Keratinocyte (primary cell): ENCODE measurements at regions not wholly inside any gene's neighbourhood (a gene's known extent, or its start where the extent isn't known, plus 50 kb on each side); places are given as distances from the start of the nearest gene placed in this dataset.

Experiments used
- DNase-seq: peaks from one replicate; pipeline ENCODE4 v3.0.0-alpha.2; 2011; ENCODE audit warnings: low read depth, missing footprints, low spot score
- FAIRE-seq: peaks from 2 replicates; lab custom pipeline; 2011; peaks lifted over from hg19 to GRCh38; lab: Jason Lieb, UNC
- H2AFZ ChIP-seq: 2 replicates; pipeline ENCODE4 v1.6.0; 2012; ENCODE audit warnings: low read length, control low read depth, inconsistent platforms; ENCODE audit not compliant: control insufficient read depth
- H3K27ac ChIP-seq: 2 replicates; pipeline ENCODE4 v1.5.1; 2011; ENCODE audit warnings: low read length; ENCODE audit not compliant: control insufficient read depth, insufficient read depth
- H3K27me3 ChIP-seq: 3 replicates; pipeline ENCODE4 v1.6.0; 2011; ENCODE audit warnings: low read length; ENCODE audit not compliant: control insufficient read depth, insufficient read depth; ENCODE audit errors: extremely low read depth
- H3K36me3 ChIP-seq, 2 experiments: 2 replicates in 1 of 2; 3 replicates in 1 of 2; pipeline ENCODE4 v1.5.1; 2011; ENCODE audit warnings: low read length in 2 of 2, mild to moderate bottlenecking in 1 of 2; ENCODE audit not compliant: control insufficient read depth in 2 of 2, insufficient read depth in 2 of 2; ENCODE audit errors: extremely low read depth in 1 of 2
- H3K4me1 ChIP-seq: 3 replicates; pipeline ENCODE4 v1.5.1; 2011; ENCODE audit warnings: low read length; ENCODE audit not compliant: control insufficient read depth, insufficient read depth; ENCODE audit errors: extremely low read depth
- H3K4me2 ChIP-seq: 3 replicates; pipeline ENCODE4 v1.6.0; 2011; ENCODE audit warnings: low read depth, low read length; ENCODE audit not compliant: control insufficient read depth, insufficient read depth; ENCODE audit errors: extremely low read depth
- H3K4me3 ChIP-seq, 3 experiments: fragments of 200-600 bp in 1 of 3; sonication (generic) in 1 of 3; 2 replicates in 2 of 3; 3 replicates in 1 of 3; pipeline ENCODE4 v1.5.1; 2011 to 2016; ENCODE audit warnings: low read length in 3 of 3, mild to moderate bottlenecking in 3 of 3, control low read depth in 2 of 3, inconsistent platforms in 1 of 3, low read depth in 1 of 3, mixed read lengths in 1 of 3, mixed run types in 1 of 3, moderate library complexity in 1 of 3; ENCODE audit not compliant: control insufficient read depth in 2 of 3, insufficient read depth in 2 of 3; ENCODE audit errors: extremely low read depth in 1 of 3
- H3K79me2 ChIP-seq: 2 replicates; pipeline ENCODE4 v1.6.0; 2012; ENCODE audit warnings: low read length; ENCODE audit not compliant: control insufficient read depth, insufficient read depth
- H3K9ac ChIP-seq: 3 replicates; pipeline ENCODE4 v1.6.0; 2011; ENCODE audit warnings: low read length; ENCODE audit not compliant: control insufficient read depth, insufficient read depth; ENCODE audit errors: extremely low read depth
- H3K9me1 ChIP-seq: 3 replicates; pipeline ENCODE4 v1.6.0; 2011; ENCODE audit warnings: low read length; ENCODE audit not compliant: control insufficient read depth, insufficient read depth; ENCODE audit errors: extremely low read depth
- H3K9me3 ChIP-seq: 2 replicates; pipeline ENCODE4 v1.5.1; 2012; ENCODE audit warnings: low read depth, low read length; ENCODE audit not compliant: control insufficient read depth
- H4K20me1 ChIP-seq: 3 replicates; pipeline ENCODE4 v1.6.0; 2011; ENCODE audit warnings: low read length; ENCODE audit not compliant: control insufficient read depth, insufficient read depth; ENCODE audit errors: extremely low read depth
- EZH2 ChIP-seq: IDR thresholded peaks from one replicate; pipeline ENCODE4 v1.6.1; 2012; ENCODE audit warnings: inconsistent platforms, mild to moderate bottlenecking, low read length, moderate library complexity
- dilution Hi-C: fragments of 300-500 bp; cut with MboI; formaldehyde crosslinking; loops from one replicate; pipeline ENCODE4 v1.7.0; 2020; ENCODE audit warnings: low sequenced_read_pairs; ENCODE audit not compliant: extremely low pct_ligation_motif_present
- TF ChIP-seq, protein P1 (sequence below), 3 experiments: IDR thresholded peaks in 1 of 3; conservative IDR thresholded peaks in 1 of 3; optimal IDR thresholded peaks in 1 of 3; 2 replicates in 2 of 3; 3 replicates in 1 of 3; pipeline versions ENCODE3 to v1.5.1; 2011; ENCODE audit warnings: low read length in 3 of 3, mild to moderate bottlenecking in 3 of 3, moderate library complexity in 2 of 3, control low read depth in 1 of 3, inconsistent platforms in 1 of 3; ENCODE audit not compliant: insufficient read depth in 2 of 3; ENCODE audit errors: extremely low read depth in 1 of 3

DNA sequence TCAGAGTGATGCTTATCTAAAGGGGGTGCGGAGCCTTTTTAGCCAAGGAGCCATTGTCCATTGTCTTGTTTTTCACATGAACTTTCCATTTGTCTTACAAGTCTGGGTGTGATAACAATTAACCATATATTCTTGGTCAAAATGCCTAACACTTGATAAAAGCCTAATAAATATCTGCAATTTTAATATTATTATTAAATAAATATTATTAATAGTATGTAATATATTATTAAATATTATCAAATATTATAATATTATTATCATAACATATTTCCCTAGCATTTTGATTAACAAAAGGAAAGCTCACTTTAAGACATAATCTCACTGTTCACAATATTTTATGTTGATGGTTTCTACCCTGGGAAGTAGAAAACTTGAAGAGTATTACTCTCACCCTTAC is 1143.6 kb upstream of the GYPC start:
- TF ChIP-seq, protein P1, sequence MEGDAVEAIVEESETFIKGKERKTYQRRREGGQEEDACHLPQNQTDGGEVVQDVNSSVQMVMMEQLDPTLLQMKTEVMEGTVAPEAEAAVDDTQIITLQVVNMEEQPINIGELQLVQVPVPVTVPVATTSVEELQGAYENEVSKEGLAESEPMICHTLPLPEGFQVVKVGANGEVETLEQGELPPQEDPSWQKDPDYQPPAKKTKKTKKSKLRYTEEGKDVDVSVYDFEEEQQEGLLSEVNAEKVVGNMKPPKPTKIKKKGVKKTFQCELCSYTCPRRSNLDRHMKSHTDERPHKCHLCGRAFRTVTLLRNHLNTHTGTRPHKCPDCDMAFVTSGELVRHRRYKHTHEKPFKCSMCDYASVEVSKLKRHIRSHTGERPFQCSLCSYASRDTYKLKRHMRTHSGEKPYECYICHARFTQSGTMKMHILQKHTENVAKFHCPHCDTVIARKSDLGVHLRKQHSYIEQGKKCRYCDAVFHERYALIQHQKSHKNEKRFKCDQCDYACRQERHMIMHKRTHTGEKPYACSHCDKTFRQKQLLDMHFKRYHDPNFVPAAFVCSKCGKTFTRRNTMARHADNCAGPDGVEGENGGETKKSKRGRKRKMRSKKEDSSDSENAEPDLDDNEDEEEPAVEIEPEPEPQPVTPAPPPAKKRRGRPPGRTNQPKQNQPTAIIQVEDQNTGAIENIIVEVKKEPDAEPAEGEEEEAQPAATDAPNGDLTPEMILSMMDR (optimal IDR thresholded peaks at IDR 0.05 in 1 of 3, IDR thresholded peaks at IDR 0.05 in 1 of 3, conservative IDR thresholded peaks at IDR 0.05 in 1 of 3; ENCODE audit: extremely low read depth in 1 of 3, insufficient read depth in 2 of 3, low read length in 3 of 3) = no peak
- no peak for TF ChIP-seq EZH2
- Histone ChIP-seq H3K9me3 (no peaks in the 10 kb centered on the region), H3K9ac (no peak overlapping the region), H4K20me1 (no peaks in the 10 kb centered on the region), H3K27me3 (no peaks in the 10 kb centered on the region), H3K27ac (no peak overlapping the region), H3K4me1 (no peaks in the 10 kb centered on the region), H2AFZ (no peak overlapping the region), H3K4me2 (no peak overlapping the region), H3K9me1 (no peaks in the 10 kb centered on the region), H3K79me2 (no peaks in the 10 kb centered on the region), H3K36me3 (no peaks in the 10 kb centered on the region), H3K4me3 (no peak overlapping the region)
- dilution Hi-C loops = no loop called here
- no peak for DNase-seq
- FAIRE-seq = no peak

DNA sequence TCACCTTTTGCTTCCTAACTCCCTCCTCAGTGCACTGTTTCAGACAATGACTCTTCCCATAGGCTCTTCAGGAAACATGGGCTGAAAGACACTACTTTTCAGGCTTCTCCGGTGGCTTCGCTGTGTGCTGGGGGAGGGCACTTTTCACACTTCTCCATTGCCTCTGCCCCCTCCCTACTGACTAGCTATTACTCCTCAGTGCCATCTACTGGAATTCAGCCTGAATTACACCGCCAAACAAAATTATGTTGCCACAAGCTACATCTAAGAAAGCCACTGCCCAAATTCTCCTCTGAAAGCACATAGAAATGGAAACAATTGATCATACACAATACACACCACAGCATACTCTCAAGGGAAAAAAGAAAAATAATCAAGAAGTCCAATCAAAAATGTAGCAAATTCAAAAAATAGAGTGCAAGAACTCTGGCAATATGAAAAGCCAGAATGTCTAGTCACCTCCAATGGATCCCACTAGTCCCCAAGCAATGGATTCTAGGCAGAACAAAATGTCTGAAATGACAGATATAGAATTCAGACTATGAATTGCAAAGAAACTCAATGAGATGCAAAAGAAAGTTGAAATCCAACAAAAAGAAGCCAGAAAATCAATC is 1139.4 kb upstream of the GYPC start:
- FAIRE-seq = no peak
- H3K9ac ChIP-seq = no peak overlapping the region
- no peaks in the 10 kb centered on the region for H3K4me1 ChIP-seq
- H3K9me3 ChIP-seq = no peaks in the 10 kb centered on the region
- dilution Hi-C loops = no loop called here
- H3K27me3 ChIP-seq = no peaks in the 10 kb centered on the region
- H3K4me2 ChIP-seq = no peak overlapping the region
- no peak overlapping the region for H3K27ac ChIP-seq
- no peaks in the 10 kb centered on the region for H3K36me3 ChIP-seq
- no peaks in the 10 kb centered on the region for H3K79me2 ChIP-seq
- no peaks in the 10 kb centered on the region for H3K9me1 ChIP-seq
- H3K4me3 ChIP-seq = no peak overlapping the region
- TF ChIP-seq, protein P1 (optimal IDR thresholded peaks at IDR 0.05 in 1 of 3, IDR thresholded peaks at IDR 0.05 in 1 of 3, conservative IDR thresholded peaks at IDR 0.05 in 1 of 3; ENCODE audit: extremely low read depth in 1 of 3, insufficient read depth in 2 of 3, low read length in 3 of 3) = peak; percentile 23 to 52 (median 35)
- no peak for TF ChIP-seq EZH2
- H4K20me1 ChIP-seq = no peaks in the 10 kb centered on the region
- no peak for DNase-seq
- no peak overlapping the region for H2AFZ ChIP-seq
